Thyroid gland (tissue), 4 donors: ENCODE measurements at regions not wholly inside any gene's neighbourhood (a gene's known extent, or its start where the extent isn't known, plus 50 kb on each side); places are given as distances from the start of the nearest gene placed in this dataset.

ENCODE experiments used
- CTCF ChIP-seq, 6 experiments: fragments of 200-600 bp in 3 of 6; fragments of 450-650 bp in 3 of 6; sonication (generic) in 3 of 6; IDR thresholded peaks; one replicate each; pipeline ENCODE4 v1.5.1; 2016 to 2019; ENCODE audit warnings: antibody characterized with exemption in 6 of 6, mild to moderate bottlenecking in 2 of 6, inconsistent platforms in 1 of 6, moderate library complexity in 1 of 6
- POLR2A ChIP-seq, 2 donors: fragments of 450-650 bp; IDR thresholded peaks; one replicate each; pipeline ENCODE4 v1.6.1; 2017; ENCODE audit warnings: antibody characterized with exemption in 2 of 2, mild to moderate bottlenecking in 2 of 2, moderate library complexity in 1 of 2

- TF ChIP-seq CTCF (IDR thresholded peaks at IDR 0.05) (no peak), POLR2A (IDR thresholded peaks at IDR 0.05) (no peak)
These were observed 223.7 kb downstream of the SEC16B start for GRCh38 chr1:177746155-177746554.
